Caco-2 (cell line): ENCODE measurements at regions not wholly inside any gene's neighbourhood (a gene's known extent, or its start where the extent isn't known, plus 50 kb on each side); places are given as distances from the start of the nearest gene placed in this dataset.
A peak's percentile ranks its signal among the peaks of the same experiment; 100 is the strongest.

Source experiments
- BruUV-seq: library from RNA; stranded (reverse); fragments of 400-500 nt; replicated peaks from 2 replicates; lab custom pipeline; 2021; lab: Mats Ljungman, UMichigan
- CTCF ChIA-PET: fragments of 300-600 bp; sonication (Branson Sonifier 250); formaldehyde crosslinking; loops from one replicate; lab custom pipeline; 2022; ENCODE audit warnings: antibody characterized with exemption; lab: Charles Lee
- POLR2A ChIA-PET: fragments of 300-600 bp; sonication (Branson Sonifier 250); formaldehyde crosslinking; loops from one replicate; lab custom pipeline; 2022; ENCODE audit warnings: antibody characterized with exemption; lab: Charles Lee
- DNase-seq, 2 experiments: peaks; one replicate each; pipeline versions ENCODE4 v3.0.0 to v3.0.0-alpha.2; 2020 to 2022
- H3K27me3 ChIP-seq: replicated peaks from 2 replicates; pipeline ENCODE4 v1.6.0; 2011; ENCODE audit warnings: low read length; ENCODE audit not compliant: control insufficient read depth, insufficient read depth
- H3K36me3 ChIP-seq: 2 replicates; pipeline ENCODE4 v1.5.1; 2011; ENCODE audit warnings: low read length; ENCODE audit not compliant: control insufficient read depth, insufficient read depth
- H3K4me1 ChIP-seq: fragments of 250-450 bp; sonication (Bioruptor Pico); 2 replicates; pipeline ENCODE4 v1.5.1; 2020; ENCODE audit warnings: mild to moderate bottlenecking
- H3K4me3 ChIP-seq: 2 replicates; pipeline ENCODE4 v1.5.1; 2011; ENCODE audit warnings: low read depth, mild to moderate bottlenecking, control low read depth, low read length
- H3K9me3 ChIP-seq: fragments of 250-450 bp; sonication (Bioruptor Pico); 2 replicates; pipeline ENCODE4 v1.5.1; 2020; ENCODE audit warnings: mild to moderate bottlenecking, moderate library complexity
- H3K27ac Mint-ChIP-seq: one replicate; pipeline ENCODE4 v1.8.0; 2022; ENCODE audit warnings: mixed read lengths; ENCODE audit not compliant: unreplicated experiment
- H3K27me3 Mint-ChIP-seq: one replicate; pipeline ENCODE4 v1.8.0; 2022; ENCODE audit warnings: mixed read lengths; ENCODE audit not compliant: insufficient read depth, unreplicated experiment
- H3K36me3 Mint-ChIP-seq: one replicate; pipeline ENCODE4 v1.8.0; 2022; ENCODE audit warnings: mild to moderate bottlenecking, mixed read lengths; ENCODE audit not compliant: insufficient read depth, unreplicated experiment
- H3K4me1 Mint-ChIP-seq: one replicate; pipeline ENCODE4 v1.8.0; 2022; ENCODE audit warnings: low read depth, mixed read lengths; ENCODE audit not compliant: unreplicated experiment
- H3K4me3 Mint-ChIP-seq: one replicate; pipeline ENCODE4 v1.8.0; 2022; ENCODE audit warnings: mild to moderate bottlenecking, moderate library complexity, mixed read lengths; ENCODE audit not compliant: unreplicated experiment
- H3K9me3 Mint-ChIP-seq: one replicate; pipeline ENCODE4 v1.8.0; 2022; ENCODE audit warnings: mixed read lengths; ENCODE audit not compliant: unreplicated experiment
- intact Hi-C: fragments of 100-400 bp; cut with micrococcal nuclease; formaldehyde crosslinking; loops from one replicate; pipeline ENCODE4 v1.10.0; 2022; ENCODE audit not compliant: unreplicated experiment
- TF ChIP-seq, protein P1 (sequence below), 2 experiments: fragments of 200-600 bp in 1 of 2; IDR thresholded peaks; 1 replicate in 1 of 2; 2 replicates in 1 of 2; pipeline versions ENCODE4 v1.5.1 to v1.8.0; 2011 to 2022; ENCODE audit warnings: antibody characterized with exemption in 1 of 2, control low read depth in 1 of 2, inconsistent platforms in 1 of 2, low read depth in 1 of 2, low read length in 1 of 2, mild to moderate bottlenecking in 1 of 2, moderate library complexity in 1 of 2; ENCODE audit not compliant: insufficient read depth in 1 of 2, severe bottlenecking in 1 of 2, unreplicated experiment in 1 of 2

DNA sequence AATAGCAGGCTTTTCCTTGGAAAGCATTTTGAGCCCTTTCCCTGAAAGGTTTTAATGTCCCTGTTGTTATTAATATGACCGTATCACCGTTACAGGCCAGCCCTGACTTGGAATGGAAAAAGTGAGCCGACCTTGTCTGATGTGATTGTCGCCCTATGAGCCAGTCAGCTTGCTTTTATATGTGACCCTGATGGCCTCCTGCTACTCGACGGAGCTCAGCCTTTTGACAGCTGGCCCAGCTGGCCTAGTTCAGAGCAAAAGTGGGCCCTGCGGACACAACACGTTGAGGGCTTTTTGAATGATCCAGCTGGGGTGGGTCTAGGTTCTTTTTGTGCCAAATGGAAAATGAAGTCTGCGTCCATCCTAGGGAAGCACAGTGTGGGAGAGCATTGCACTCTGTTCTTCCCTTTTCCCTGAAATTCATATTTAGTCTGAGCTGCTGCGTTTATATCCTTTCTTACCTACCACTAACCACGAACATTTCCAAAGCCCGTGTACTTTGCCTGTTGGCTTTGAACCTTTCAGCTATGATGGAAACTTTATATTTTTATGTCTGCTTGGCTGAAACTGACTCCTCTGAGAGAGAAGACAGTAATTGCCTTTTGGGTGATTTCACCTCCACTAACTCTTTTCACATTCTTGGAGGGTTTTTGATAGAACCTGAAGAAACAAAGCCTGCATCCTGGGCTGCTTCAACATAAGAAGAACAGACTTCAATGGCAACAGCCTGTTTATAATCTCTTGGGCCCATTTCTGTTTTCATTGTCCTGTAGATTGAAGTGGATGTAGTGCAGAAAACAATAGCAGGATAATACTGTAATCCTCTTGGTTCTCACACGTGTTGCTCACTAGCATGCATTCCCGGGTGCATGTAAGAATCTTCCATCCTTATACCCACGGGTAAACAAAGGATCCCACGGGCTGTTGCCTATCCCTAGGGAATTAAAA is 121.8 kb upstream of the HDGFL1 start:
- TF ChIP-seq, protein P1, sequence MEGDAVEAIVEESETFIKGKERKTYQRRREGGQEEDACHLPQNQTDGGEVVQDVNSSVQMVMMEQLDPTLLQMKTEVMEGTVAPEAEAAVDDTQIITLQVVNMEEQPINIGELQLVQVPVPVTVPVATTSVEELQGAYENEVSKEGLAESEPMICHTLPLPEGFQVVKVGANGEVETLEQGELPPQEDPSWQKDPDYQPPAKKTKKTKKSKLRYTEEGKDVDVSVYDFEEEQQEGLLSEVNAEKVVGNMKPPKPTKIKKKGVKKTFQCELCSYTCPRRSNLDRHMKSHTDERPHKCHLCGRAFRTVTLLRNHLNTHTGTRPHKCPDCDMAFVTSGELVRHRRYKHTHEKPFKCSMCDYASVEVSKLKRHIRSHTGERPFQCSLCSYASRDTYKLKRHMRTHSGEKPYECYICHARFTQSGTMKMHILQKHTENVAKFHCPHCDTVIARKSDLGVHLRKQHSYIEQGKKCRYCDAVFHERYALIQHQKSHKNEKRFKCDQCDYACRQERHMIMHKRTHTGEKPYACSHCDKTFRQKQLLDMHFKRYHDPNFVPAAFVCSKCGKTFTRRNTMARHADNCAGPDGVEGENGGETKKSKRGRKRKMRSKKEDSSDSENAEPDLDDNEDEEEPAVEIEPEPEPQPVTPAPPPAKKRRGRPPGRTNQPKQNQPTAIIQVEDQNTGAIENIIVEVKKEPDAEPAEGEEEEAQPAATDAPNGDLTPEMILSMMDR (IDR thresholded peaks at IDR 0.05; ENCODE audit: insufficient read depth in 1 of 2, low read depth in 1 of 2, low read length in 1 of 2, severe bottlenecking in 1 of 2, unreplicated experiment in 1 of 2): no peak
- Mint-ChIP-seq H3K27ac (no peak overlapping the region), H3K9me3 (no peaks in the 10 kb centered on the region), H3K4me3 (no peak overlapping the region), H3K4me1 (no peaks in the 10 kb centered on the region), H3K27me3 (no peaks in the 10 kb centered on the region), H3K36me3 (no peaks in the 10 kb centered on the region)
- ChIA-PET POLR2A (no interaction called here), CTCF (no interaction called here)
- no TSS peak for BruUV-seq
- intact Hi-C loops: no loop called here
- Histone ChIP-seq H3K4me1 (peaks cover 12% of the 10 kb centered on the region; the same call in 1 of the 2 replicates), H3K27me3 (no peaks in the 10 kb centered on the region), H3K4me3 (no peak overlapping the region), H3K9me3 (no peaks in the 10 kb centered on the region), H3K36me3 (no peaks in the 10 kb centered on the region)
- no peak for DNase-seq

DNA sequence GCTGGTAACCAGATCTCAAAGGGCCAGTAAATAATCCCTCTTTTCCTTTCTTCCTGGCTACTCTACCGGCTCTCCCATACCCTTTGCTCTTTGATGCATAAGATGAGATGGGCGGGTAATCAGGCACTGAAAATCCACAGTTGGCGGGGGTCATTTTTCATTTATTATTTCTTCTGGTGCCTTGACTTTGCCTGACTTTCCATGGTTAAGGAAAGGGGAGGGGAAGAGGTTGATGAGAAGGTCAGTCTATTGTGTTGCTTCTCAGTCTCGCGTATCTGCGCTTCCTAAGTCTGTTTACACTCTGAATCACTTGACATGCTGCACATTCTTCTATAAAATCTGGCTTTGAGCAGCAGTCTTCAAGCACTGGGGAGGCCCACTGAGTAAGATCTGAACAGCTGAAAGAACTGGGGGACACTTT is 121.1 kb upstream of the HDGFL1 start:
- no peaks in the 10 kb centered on the region for H3K36me3 Mint-ChIP-seq
- Histone ChIP-seq H3K27me3 (no peaks in the 10 kb centered on the region), H3K4me1 (peaks cover 12% of the 10 kb centered on the region; the same call in 1 of the 2 replicates), H3K9me3 (no peaks in the 10 kb centered on the region), H3K36me3 (no peaks in the 10 kb centered on the region), H3K4me3 (no peak overlapping the region)
- peak; percentile 38 to 45 for DNase-seq
- H3K27ac Mint-ChIP-seq: no peak overlapping the region
- no TSS peak for BruUV-seq
- no peaks in the 10 kb centered on the region for H3K27me3 Mint-ChIP-seq
- POLR2A ChIA-PET: no interaction called here
- no peak overlapping the region for H3K4me3 Mint-ChIP-seq
- CTCF ChIA-PET: no interaction called here
- no peaks in the 10 kb centered on the region for H3K9me3 Mint-ChIP-seq
- no peaks in the 10 kb centered on the region for H3K4me1 Mint-ChIP-seq
- TF ChIP-seq, protein P1 (IDR thresholded peaks at IDR 0.05; ENCODE audit: insufficient read depth in 1 of 2, low read depth in 1 of 2, low read length in 1 of 2, severe bottlenecking in 1 of 2, unreplicated experiment in 1 of 2): no peak
- intact Hi-C loops: no loop called here

DNA sequence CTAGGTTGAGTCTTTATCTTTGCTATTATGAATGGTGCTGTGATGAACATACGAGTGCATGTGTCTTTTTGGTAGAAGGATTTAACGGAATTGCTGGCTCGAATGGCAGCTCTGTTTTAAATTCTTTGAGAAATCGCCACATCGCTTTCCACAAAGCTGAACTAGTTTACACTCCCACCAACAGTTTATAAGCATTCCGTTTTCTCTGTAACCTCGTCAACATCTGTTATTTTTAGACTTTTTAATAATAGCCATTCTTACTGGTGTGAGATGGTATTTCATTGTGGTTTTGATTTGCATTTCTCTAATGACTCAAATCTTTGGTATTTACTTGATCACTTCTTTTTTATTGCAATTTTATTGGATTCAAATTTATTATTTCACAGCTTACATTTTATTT is 117.4 kb upstream of the HDGFL1 start:
- H3K27me3 Mint-ChIP-seq: no peaks in the 10 kb centered on the region
- TF ChIP-seq, protein P1 (IDR thresholded peaks at IDR 0.05; ENCODE audit: insufficient read depth in 1 of 2, low read depth in 1 of 2, low read length in 1 of 2, severe bottlenecking in 1 of 2, unreplicated experiment in 1 of 2): no peak
- H3K9me3 Mint-ChIP-seq: no peaks in the 10 kb centered on the region
- H3K27me3 ChIP-seq: no peaks in the 10 kb centered on the region
- no peak overlapping the region for H3K27ac Mint-ChIP-seq
- H3K4me3 ChIP-seq: no peak overlapping the region
- H3K36me3 Mint-ChIP-seq: no peaks in the 10 kb centered on the region
- intact Hi-C loops: no loop called here
- no peaks in the 10 kb centered on the region for H3K36me3 ChIP-seq
- no peak overlapping the region for H3K4me3 Mint-ChIP-seq
- POLR2A ChIA-PET: no interaction called here
- H3K4me1 Mint-ChIP-seq: no peaks in the 10 kb centered on the region
- CTCF ChIA-PET: no interaction called here
- no peak for DNase-seq
- H3K4me1 ChIP-seq: peaks cover 12% of the 10 kb centered on the region; the same call in 1 of the 2 replicates
- peaks cover 7% of the 10 kb centered on the region; the same call in 1 of the 2 replicates for H3K9me3 ChIP-seq
- no TSS peak for BruUV-seq
